Osteocyte (in vitro differentiated cells): ENCODE measurements at regions not wholly inside any gene's neighbourhood (a gene's known extent, or its start where the extent isn't known, plus 50 kb on each side); places are given as distances from the start of the nearest gene placed in this dataset.

Source experiments
- DNase-seq: peaks from one replicate; pipeline ENCODE4 v3.0.0; 2021; ENCODE audit warnings: mixed read lengths; ENCODE audit not compliant: unreplicated experiment; ENCODE audit errors: extremely low spot score
- H3K27ac Mint-ChIP-seq: one replicate; pipeline ENCODE4 v1.8.0; 2021; ENCODE audit warnings: mild to moderate bottlenecking, mixed read lengths; ENCODE audit not compliant: unreplicated experiment
- H3K27me3 Mint-ChIP-seq: one replicate; pipeline ENCODE4 v1.8.0; 2021; ENCODE audit warnings: mixed read lengths; ENCODE audit not compliant: unreplicated experiment
- H3K36me3 Mint-ChIP-seq: one replicate; pipeline ENCODE4 v1.8.0; 2021; ENCODE audit warnings: mixed read lengths; ENCODE audit not compliant: unreplicated experiment
- H3K4me1 Mint-ChIP-seq: one replicate; pipeline ENCODE4 v1.8.0; 2021; ENCODE audit warnings: mixed read lengths; ENCODE audit not compliant: unreplicated experiment
- H3K4me3 Mint-ChIP-seq: one replicate; pipeline ENCODE4 v1.8.0; 2021; ENCODE audit warnings: mild to moderate bottlenecking, moderate library complexity, mixed read lengths; ENCODE audit not compliant: unreplicated experiment
- H3K9me3 Mint-ChIP-seq: one replicate; pipeline ENCODE4 v1.8.0; 2021; ENCODE audit warnings: mixed read lengths; ENCODE audit not compliant: unreplicated experiment
- TF ChIP-seq, protein P1 (sequence below): fragments of 200-600 bp; sonication (generic); IDR thresholded peaks from 2 replicates; pipeline ENCODE4 v1.5.0; 2021; ENCODE audit warnings: antibody characterized with exemption, mild to moderate bottlenecking, moderate library complexity

DNA sequence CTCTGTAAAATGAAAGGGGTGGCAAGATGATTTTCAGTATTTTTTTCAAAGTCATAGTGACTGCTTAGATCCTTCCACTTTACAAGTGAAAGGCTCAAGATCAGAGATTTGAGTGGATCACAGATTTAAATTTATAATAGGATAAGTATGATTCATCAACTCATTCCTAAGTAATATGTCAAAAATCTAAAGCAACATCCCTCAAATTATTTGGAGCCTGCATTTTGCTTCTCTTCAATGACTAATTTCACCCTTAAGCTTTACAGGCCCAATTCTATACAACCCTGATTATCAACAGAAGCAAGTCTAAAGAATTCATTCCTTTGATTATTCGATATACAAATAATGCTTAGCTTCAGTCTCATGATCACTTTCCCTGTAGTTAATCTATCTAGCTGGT is 93.9 kb upstream of the HEY2 start:
- no peak for DNase-seq
- H3K36me3 Mint-ChIP-seq: no peaks in the 10 kb centered on the region
- no peak overlapping the region for H3K27ac Mint-ChIP-seq
- H3K9me3 Mint-ChIP-seq: no peaks in the 10 kb centered on the region
- TF ChIP-seq, protein P1, sequence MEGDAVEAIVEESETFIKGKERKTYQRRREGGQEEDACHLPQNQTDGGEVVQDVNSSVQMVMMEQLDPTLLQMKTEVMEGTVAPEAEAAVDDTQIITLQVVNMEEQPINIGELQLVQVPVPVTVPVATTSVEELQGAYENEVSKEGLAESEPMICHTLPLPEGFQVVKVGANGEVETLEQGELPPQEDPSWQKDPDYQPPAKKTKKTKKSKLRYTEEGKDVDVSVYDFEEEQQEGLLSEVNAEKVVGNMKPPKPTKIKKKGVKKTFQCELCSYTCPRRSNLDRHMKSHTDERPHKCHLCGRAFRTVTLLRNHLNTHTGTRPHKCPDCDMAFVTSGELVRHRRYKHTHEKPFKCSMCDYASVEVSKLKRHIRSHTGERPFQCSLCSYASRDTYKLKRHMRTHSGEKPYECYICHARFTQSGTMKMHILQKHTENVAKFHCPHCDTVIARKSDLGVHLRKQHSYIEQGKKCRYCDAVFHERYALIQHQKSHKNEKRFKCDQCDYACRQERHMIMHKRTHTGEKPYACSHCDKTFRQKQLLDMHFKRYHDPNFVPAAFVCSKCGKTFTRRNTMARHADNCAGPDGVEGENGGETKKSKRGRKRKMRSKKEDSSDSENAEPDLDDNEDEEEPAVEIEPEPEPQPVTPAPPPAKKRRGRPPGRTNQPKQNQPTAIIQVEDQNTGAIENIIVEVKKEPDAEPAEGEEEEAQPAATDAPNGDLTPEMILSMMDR: no peak
- peaks cover 20% of the 10 kb centered on the region for H3K4me1 Mint-ChIP-seq
- no peaks in the 10 kb centered on the region for H3K27me3 Mint-ChIP-seq
- H3K4me3 Mint-ChIP-seq: no peak overlapping the region

DNA sequence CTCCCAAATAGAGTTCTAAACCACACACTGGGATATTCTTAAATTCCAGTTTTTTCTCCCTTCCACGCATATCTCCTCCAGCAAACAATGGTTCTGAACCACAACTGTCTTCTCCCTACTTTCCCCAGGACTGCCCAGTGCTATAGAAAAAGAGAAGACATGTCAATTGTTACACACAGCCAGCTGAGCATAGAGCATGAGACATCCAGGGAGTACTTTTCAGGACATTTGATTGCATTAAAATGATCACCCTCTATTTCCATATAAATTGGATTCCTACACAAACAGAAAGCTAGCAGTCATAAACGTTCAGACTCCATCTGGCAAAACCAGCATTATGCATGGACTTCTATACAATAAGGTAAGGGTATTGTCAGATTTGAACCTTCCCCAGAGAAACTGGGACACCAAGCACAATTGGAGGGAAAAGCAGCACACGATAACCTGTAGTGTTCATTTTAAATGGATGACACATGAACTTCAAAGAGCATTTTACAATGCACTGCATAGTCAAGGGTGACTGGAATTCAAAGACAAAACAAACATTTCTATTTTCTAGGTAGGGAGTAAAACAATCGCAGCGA is 93.1 kb upstream of the HEY2 start:
- Mint-ChIP-seq H3K9me3 (no peaks in the 10 kb centered on the region), H3K4me1 (peaks cover 20% of the 10 kb centered on the region), H3K27ac (no peak overlapping the region), H3K36me3 (no peaks in the 10 kb centered on the region), H3K4me3 (no peak overlapping the region), H3K27me3 (no peaks in the 10 kb centered on the region)
- TF ChIP-seq, protein P1: no peak
- DNase-seq: no peak

DNA sequence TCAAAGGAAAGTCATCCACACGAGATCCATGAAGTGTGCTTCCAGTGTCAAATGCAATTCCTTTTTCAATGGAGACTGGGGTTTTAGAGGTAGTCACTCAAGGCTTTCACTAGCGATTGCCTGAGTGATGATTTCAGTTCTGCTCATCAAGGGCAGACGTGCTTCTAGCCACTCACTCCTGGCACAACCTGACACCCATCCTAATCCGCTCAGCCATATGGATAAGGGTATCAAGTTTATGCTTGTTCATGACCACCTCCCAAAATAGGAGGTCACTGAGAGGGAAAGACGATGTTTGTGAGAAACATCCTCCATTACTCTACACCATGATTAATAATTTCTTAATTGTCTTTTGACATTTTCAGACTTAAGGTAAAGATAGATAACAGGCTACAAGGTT is 91.3 kb upstream of the HEY2 start:
- H3K27me3 Mint-ChIP-seq: no peaks in the 10 kb centered on the region
- peaks cover 36% of the 10 kb centered on the region for H3K4me1 Mint-ChIP-seq
- H3K36me3 Mint-ChIP-seq: no peaks in the 10 kb centered on the region
- no peaks in the 10 kb centered on the region for H3K9me3 Mint-ChIP-seq
- H3K4me3 Mint-ChIP-seq: no peak overlapping the region
- TF ChIP-seq, protein P1: no peak
- H3K27ac Mint-ChIP-seq: no peak overlapping the region
- no peak for DNase-seq

- Mint-ChIP-seq H3K4me1 (peaks cover 38% of the 10 kb centered on the region), H3K27ac (peak overlapping the region; percentile 70), H3K36me3 (no peaks in the 10 kb centered on the region), H3K9me3 (no peaks in the 10 kb centered on the region), H3K27me3 (no peaks in the 10 kb centered on the region), H3K4me3 (peak overlapping the region; percentile 3)
- DNase-seq: no peak
- TF ChIP-seq, protein P1: no peak
Measured at GRCh38 chr6:125658759-125659431, 90.5 kb upstream of the HEY2 start.

- Mint-ChIP-seq H3K27ac (no peak overlapping the region), H3K4me3 (no peak overlapping the region), H3K4me1 (peaks cover 41% of the 10 kb centered on the region), H3K27me3 (no peaks in the 10 kb centered on the region), H3K9me3 (no peaks in the 10 kb centered on the region), H3K36me3 (no peaks in the 10 kb centered on the region)
- no peak for DNase-seq
- TF ChIP-seq, protein P1: no peak
Measured at GRCh38 chr6:125659887-125660286, 89.5 kb upstream of the HEY2 start.
